NB4 (cell line): ENCODE measurements at regions not wholly inside any gene's neighbourhood (a gene's known extent, or its start where the extent isn't known, plus 50 kb on each side); places are given as distances from the start of the nearest gene placed in this dataset.

ENCODE experiments used
- POLR2A ChIP-seq: IDR thresholded peaks from 2 replicates; pipeline ENCODE4 v1.6.1; 2011; ENCODE audit warnings: mild to moderate bottlenecking; ENCODE audit not compliant: insufficient read length; ENCODE audit errors: extremely low read depth
- TF ChIP-seq, protein P1 (sequence below): IDR thresholded peaks from one replicate; pipeline ENCODE4 v1.5.1; 2012; ENCODE audit warnings: low read depth, low read length
- TF ChIP-seq, protein P2 (sequence below): IDR thresholded peaks from 2 replicates; pipeline ENCODE4 v1.6.1; 2011; ENCODE audit warnings: low read depth, low read length

DNA sequence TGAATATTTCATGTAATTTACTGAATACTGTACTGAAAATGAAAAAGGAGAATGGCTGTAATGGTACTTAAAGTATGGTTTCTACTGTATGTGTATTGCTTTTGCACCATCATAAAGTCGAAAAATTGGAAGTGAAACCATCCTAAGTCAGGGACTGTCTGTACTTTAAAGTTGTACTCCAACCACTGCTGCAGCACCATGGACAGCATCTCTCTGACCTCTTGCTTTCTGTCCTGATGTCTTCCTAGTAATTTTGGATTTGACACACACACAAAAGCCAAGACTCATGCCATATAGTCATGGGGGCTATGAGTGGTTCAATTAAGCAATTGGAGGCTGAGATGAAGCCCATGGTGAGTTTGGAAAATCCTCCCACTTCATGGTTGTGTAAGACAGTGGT, 256.3 kb upstream of the PKDCC start:
- no peak for TF ChIP-seq POLR2A
- TF ChIP-seq, protein P1, sequence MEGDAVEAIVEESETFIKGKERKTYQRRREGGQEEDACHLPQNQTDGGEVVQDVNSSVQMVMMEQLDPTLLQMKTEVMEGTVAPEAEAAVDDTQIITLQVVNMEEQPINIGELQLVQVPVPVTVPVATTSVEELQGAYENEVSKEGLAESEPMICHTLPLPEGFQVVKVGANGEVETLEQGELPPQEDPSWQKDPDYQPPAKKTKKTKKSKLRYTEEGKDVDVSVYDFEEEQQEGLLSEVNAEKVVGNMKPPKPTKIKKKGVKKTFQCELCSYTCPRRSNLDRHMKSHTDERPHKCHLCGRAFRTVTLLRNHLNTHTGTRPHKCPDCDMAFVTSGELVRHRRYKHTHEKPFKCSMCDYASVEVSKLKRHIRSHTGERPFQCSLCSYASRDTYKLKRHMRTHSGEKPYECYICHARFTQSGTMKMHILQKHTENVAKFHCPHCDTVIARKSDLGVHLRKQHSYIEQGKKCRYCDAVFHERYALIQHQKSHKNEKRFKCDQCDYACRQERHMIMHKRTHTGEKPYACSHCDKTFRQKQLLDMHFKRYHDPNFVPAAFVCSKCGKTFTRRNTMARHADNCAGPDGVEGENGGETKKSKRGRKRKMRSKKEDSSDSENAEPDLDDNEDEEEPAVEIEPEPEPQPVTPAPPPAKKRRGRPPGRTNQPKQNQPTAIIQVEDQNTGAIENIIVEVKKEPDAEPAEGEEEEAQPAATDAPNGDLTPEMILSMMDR, result no peak
- TF ChIP-seq, protein P2, sequence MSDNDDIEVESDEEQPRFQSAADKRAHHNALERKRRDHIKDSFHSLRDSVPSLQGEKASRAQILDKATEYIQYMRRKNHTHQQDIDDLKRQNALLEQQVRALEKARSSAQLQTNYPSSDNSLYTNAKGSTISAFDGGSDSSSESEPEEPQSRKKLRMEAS, result no peak
